IPS DF 6.9 (cell line): ENCODE measurements at regions not wholly inside any gene's neighbourhood (a gene's known extent, or its start where the extent isn't known, plus 50 kb on each side); places are given as distances from the start of the nearest gene placed in this dataset.

Experiments
- DNase-seq: peaks from one replicate; pipeline ENCODE4 v3.0.0-alpha.2; 2013; ENCODE audit warnings: low read depth, low spot score
- H3K27ac ChIP-seq: one replicate; pipeline ENCODE4 v1.5.1; 2013; ENCODE audit warnings: low read length, control low read depth
- H3K27me3 ChIP-seq: 2 replicates; pipeline ENCODE4 v1.6.1; 2013; ENCODE audit warnings: mild to moderate bottlenecking, low read length; ENCODE audit not compliant: control insufficient read depth, insufficient read depth
- H3K36me3 ChIP-seq: 2 replicates; pipeline ENCODE4 v1.6.1; 2013; ENCODE audit warnings: low read length; ENCODE audit not compliant: control insufficient read depth, insufficient read depth
- H3K4me1 ChIP-seq: 2 replicates; pipeline ENCODE4 v1.6.1; 2013; ENCODE audit warnings: low read length; ENCODE audit not compliant: control insufficient read depth, insufficient read depth
- H3K4me3 ChIP-seq: 2 replicates; pipeline ENCODE4 v1.5.1; 2013; ENCODE audit warnings: mild to moderate bottlenecking, low read length
- H3K9me3 ChIP-seq: 2 replicates; pipeline ENCODE4 v1.6.1; 2013; ENCODE audit warnings: low read length, inconsistent platforms; ENCODE audit not compliant: control insufficient read depth, insufficient read depth
- WGBS: extraction: QIAGEN DNeasy Blood & Tissue Kit; methylation state at CpG from one replicate; pipeline ENCODE4 v1.1.7; 2013; ENCODE audit warnings: mixed read lengths, missing lambda C conversion rate; ENCODE audit not compliant: insufficient read length, insufficient coverage; 5-methylcytosine and 5-hydroxymethylcytosine counted together

GRCh38 chr19:13610039-13610691 is 103.9 kb upstream of the CACNA1A start:
- Histone ChIP-seq H3K27me3 (no peaks in the 10 kb centered on the region), H3K9me3 (no peaks in the 10 kb centered on the region), H3K36me3 (no peaks in the 10 kb centered on the region), H3K4me1 (peaks cover 2% of the 10 kb centered on the region; the same call in 1 of the 2 replicates), H3K27ac (no peak overlapping the region), H3K4me3 (no peak overlapping the region)
- DNase-seq, result no peak
- WGBS, result no CpG with 5 or more reads among the region's 15 CpGs

GRCh38 chr19:13606156-13606555 is 99.9 kb upstream of the CACNA1A start:
- DNase-seq, result no peak
- Histone ChIP-seq H3K9me3 (no peaks in the 10 kb centered on the region), H3K4me1 (peaks cover 2% of the 10 kb centered on the region; the same call in 1 of the 2 replicates), H3K4me3 (no peak overlapping the region), H3K36me3 (no peaks in the 10 kb centered on the region), H3K27ac (no peak overlapping the region), H3K27me3 (no peaks in the 10 kb centered on the region)
- WGBS, result no CpG with 5 or more reads among the region's 13 CpGs

GRCh38 chr19:13604902-13605586 is 98.8 kb upstream of the CACNA1A start:
- Histone ChIP-seq H3K36me3 (no peaks in the 10 kb centered on the region), H3K27ac (no peak overlapping the region)

GRCh38 chr19:13600802-13601201 is 94.5 kb upstream of the CACNA1A start:
- DNase-seq, result no peak

More at GRCh38 chr19:13604902-13605586, 98.8 kb upstream of the CACNA1A start:
- no peak for DNase-seq
- Histone ChIP-seq H3K4me1 (no peaks in the 10 kb centered on the region), H3K9me3 (no peaks in the 10 kb centered on the region), H3K27me3 (no peaks in the 10 kb centered on the region), H3K4me3 (no peak overlapping the region)
- WGBS, result no CpG with 5 or more reads among the region's 4 CpGs

GRCh38 chr19:13600091-13600490 is 93.8 kb upstream of the CACNA1A start:
- Histone ChIP-seq H3K27ac (no peak overlapping the region), H3K4me3 (no peak overlapping the region), H3K9me3 (no peaks in the 10 kb centered on the region), H3K27me3 (no peaks in the 10 kb centered on the region), H3K4me1 (0 out of 2 replicates have a peak, but pooled peaks cover 2% of the 10 kb centered on the region), H3K36me3 (no peaks in the 10 kb centered on the region)
- WGBS, result no CpG with 5 or more reads among the region's 9 CpGs
- no peak for DNase-seq

More at GRCh38 chr19:13600802-13601201, 94.5 kb upstream of the CACNA1A start:
- no peak overlapping the region for H3K27ac ChIP-seq
- no peaks in the 10 kb centered on the region for H3K27me3 ChIP-seq
- no peaks in the 10 kb centered on the region for H3K36me3 ChIP-seq
- no CpG with 5 or more reads among the region's 6 CpGs for WGBS
- 0 out of 2 replicates have a peak, but pooled peaks cover 2% of the 10 kb centered on the region for H3K4me1 ChIP-seq
- no peak overlapping the region for H3K4me3 ChIP-seq
- no peaks in the 10 kb centered on the region for H3K9me3 ChIP-seq

DNA sequence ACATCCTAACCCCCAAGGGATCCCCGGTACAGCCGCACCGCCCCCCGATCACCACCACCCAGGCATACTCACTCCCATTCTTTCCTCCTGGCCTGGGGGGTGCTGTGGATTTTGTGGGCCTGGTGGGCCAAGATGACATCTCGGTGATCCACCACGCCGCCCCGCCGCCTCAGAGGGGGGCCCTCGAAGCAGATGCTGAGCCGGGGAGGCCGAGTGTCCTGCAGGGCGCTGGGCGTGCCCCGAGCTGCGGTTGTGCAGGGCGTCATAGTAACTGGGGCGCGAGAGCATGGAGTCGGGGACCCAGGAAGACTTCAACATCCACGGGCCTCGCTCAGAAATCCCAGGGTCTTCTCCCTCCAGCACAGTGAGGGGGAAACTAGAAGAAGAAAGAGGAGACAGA is 93.4 kb upstream of the CACNA1A start:
- no CpG with 5 or more reads among the region's 22 CpGs for WGBS
- no peak for DNase-seq

DNA sequence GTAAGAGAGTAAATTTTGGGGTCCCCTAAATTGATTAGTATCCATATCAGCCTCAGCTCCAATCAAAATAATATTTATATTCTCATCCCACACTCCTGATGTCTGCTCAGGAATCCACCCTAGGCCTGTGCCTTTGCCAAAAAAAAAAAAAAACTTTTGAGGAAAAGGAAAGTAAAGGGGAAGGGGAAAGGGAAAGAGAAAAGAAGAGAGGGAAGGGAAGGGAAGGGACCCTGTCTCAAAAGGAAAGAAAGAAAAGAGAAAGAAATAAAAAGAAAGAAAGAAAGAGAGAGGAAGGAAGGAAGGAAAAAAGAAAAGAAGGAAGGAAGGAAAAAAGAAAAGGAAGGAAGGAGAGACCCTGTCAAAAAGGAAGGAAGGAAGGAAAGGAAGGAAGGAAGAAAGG is 91.8 kb upstream of the CACNA1A start:
- Histone ChIP-seq H3K4me1 (0 out of 2 replicates have a peak, but pooled peaks cover 2% of the 10 kb centered on the region), H3K36me3 (no peaks in the 10 kb centered on the region), H3K9me3 (no peaks in the 10 kb centered on the region), H3K4me3 (no peak overlapping the region), H3K27ac (no peak overlapping the region), H3K27me3 (no peaks in the 10 kb centered on the region)
- no peak for DNase-seq

More for the DNA sequence above, 93.4 kb upstream of the CACNA1A start:
- Histone ChIP-seq H3K27me3 (no peaks in the 10 kb centered on the region), H3K4me3 (no peak overlapping the region), H3K36me3 (no peaks in the 10 kb centered on the region), H3K4me1 (0 out of 2 replicates have a peak, but pooled peaks cover 2% of the 10 kb centered on the region), H3K27ac (no peak overlapping the region), H3K9me3 (no peaks in the 10 kb centered on the region)

GRCh38 chr19:13597640-13598039 is 91.4 kb upstream of the CACNA1A start:
- WGBS, result no CpG with 5 or more reads among the region's 3 CpGs
- no peak for DNase-seq
- H3K4me3 ChIP-seq, result no peak overlapping the region
- H3K36me3 ChIP-seq, result no peaks in the 10 kb centered on the region
- H3K4me1 ChIP-seq, result 0 out of 2 replicates have a peak, but pooled peaks cover 2% of the 10 kb centered on the region
- H3K27ac ChIP-seq, result no peak overlapping the region
- no peaks in the 10 kb centered on the region for H3K27me3 ChIP-seq
- H3K9me3 ChIP-seq, result no peaks in the 10 kb centered on the region

DNA sequence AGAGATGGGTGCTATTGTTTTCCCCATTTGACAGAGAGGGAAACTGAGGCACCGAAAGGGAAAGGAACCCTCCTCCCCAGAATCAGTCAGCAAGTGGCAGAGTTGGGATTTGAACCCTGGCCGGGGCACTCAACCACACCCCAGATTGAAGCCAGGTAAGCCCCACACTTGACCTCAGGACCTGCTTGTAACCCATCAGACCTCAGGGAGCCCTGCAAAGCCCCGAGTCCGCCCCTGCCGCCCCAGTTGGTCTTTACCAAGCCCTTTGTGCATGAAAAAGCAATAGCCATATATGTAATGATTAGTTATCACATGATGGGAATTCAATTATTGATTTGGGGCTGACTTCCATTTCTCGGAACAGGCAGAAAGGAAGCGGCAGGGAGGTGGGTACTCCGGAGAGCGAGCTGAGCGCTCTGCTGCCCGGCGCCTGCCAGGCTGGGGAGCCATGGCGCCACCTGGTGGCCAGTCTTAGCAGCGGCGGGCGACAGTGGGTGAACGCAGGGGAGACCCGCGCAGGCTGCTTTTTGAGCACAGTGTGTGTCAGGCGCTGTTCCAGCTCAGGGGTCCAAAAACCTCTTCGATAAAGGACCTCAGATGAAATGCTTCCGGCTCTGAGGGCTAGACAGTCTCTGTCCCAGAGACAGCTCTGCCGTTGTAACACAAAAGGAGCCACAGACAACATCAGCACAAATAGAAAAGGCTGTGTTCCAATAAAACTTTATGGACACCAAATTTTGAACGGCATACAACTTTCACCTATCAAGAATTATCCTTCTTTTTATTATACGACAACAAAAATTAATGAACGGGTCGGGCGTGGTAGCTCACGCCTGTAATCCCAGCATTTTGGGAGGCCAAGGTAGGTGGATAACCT is 82.9 kb upstream of the CACNA1A start:
- Histone ChIP-seq H3K27ac (no peak overlapping the region), H3K27me3 (no peaks in the 10 kb centered on the region), H3K9me3 (no peaks in the 10 kb centered on the region), H3K4me1 (no peaks in the 10 kb centered on the region), H3K36me3 (no peaks in the 10 kb centered on the region), H3K4me3 (no peak overlapping the region)
- DNase-seq, result peak; percentile 63
- WGBS, result 100% methylated on average over 2 of the region's 29 CpGs

DNA sequence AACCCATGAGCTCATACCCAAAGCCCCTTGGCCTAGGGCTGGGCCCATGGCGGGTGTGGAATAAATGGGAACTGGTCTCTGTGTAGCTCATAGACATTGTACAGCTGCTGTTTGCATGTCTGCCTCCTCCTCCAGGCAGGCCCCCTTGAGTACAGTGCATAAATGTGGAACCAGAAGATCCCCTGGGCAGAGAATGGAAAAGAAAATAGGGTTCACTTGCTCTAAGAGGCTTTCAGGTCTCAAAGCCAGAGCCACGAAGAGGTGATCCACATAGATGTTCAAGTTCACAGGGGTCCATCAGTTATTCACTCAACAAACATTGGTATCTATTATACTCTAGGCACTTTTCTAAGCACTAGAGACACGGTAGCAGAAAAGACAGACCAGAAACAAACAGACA is 79.2 kb upstream of the CACNA1A start:
- H3K27ac ChIP-seq, result no peak overlapping the region
- no peak overlapping the region for H3K4me3 ChIP-seq
- DNase-seq, result no peak
- WGBS, result no CpG with 5 or more reads among the region's 3 CpGs
- H3K9me3 ChIP-seq, result no peaks in the 10 kb centered on the region
- no peaks in the 10 kb centered on the region for H3K27me3 ChIP-seq
- H3K4me1 ChIP-seq, result no peaks in the 10 kb centered on the region
- no peaks in the 10 kb centered on the region for H3K36me3 ChIP-seq
